SW480 (cell line): ENCODE measurements at regions not wholly inside any gene's neighbourhood (a gene's known extent, or its start where the extent isn't known, plus 50 kb on each side); places are given as distances from the start of the nearest gene placed in this dataset.

Experiments
- DNase-seq: peaks from one replicate; pipeline ENCODE4 v3.0.0-alpha.2; 2016; ENCODE audit warnings: low spot score

DNA sequence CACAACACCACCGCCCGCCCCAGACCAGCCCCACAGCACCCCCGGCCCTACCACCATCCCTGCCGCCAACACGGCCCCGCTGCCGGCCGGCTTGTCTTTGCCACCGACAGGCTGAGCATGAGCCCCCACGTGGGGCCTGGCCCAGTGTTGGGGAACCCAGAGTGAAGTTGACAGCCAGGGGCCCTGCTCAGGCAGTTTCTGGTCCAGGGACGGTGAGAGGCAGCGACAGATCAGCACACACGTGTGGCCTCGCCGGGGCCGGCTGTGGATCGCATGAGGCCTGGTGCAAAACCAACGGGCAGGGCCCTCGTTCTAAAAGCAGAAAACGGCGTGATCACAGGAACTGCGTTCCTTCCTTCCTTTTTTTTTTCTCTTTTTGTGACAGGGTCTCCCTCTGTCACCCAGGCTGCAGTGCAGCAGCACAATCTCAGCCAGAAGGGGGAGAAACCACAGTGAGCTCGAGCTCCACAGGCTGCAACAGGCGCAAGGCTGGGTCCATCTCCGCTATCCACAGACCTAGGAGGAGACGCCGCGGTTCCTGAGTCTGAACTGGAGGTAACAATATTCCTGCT, 50.5 kb upstream of the FBRSL1 start:
- no peak for DNase-seq

DNA sequence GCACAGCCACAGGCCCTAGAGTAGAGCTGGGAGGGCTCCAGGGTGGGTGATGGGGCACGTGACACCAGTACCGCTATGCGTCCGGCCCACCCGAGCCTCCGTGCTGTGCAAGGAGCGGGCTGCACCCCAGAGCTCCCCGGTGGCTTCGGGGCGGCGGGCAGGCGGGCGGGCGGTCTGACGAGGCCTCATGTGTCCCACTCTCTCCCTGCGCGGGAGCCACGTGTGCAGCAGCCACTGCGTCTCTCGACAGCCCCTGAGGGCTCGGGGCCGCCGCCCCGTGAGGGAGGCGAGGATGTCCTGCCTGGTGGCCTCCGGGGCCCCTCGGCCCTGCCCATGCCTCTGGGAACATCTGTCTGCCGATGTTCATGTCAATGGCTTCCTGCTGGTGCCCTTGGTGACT, 51.2 kb upstream of the FBRSL1 start:
- no peak for DNase-seq

DNA sequence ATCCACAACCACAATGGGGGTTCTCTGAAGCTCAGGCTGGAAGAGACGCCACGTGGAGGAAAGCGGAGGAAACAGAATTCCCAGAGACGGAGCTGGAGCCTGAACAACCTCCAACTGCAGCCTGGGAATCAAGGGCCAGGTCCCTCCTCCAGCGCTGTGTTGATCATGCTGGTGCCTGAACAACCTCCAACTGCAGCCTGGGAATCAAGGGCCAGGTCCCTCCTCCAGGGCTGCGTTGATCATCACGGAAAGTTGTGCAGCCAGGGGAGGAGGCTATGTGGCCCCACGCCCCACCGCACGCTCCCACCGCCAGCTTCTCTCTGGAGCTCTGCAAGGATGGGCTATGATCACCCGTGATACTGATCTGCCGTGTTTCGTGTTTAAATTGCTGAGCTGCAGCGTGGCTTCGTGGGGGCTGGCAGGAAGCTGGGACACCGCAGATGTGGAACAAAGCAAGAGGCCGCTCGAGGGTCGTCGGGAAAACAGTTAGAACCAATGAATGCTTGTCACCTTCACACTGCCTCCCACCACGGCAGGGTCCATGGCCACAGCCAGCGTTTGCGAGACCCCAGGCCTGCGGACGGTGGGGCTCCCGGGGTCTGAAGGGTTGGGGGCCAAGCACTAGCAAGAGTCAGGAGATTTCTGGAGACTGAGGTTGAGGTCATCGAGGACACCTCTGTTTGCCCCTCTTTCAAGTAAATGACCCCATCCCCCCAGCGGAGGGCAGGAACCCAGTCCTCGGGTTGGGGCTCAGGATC, 51.8 kb upstream of the FBRSL1 start:
- no peak for DNase-seq

DNA sequence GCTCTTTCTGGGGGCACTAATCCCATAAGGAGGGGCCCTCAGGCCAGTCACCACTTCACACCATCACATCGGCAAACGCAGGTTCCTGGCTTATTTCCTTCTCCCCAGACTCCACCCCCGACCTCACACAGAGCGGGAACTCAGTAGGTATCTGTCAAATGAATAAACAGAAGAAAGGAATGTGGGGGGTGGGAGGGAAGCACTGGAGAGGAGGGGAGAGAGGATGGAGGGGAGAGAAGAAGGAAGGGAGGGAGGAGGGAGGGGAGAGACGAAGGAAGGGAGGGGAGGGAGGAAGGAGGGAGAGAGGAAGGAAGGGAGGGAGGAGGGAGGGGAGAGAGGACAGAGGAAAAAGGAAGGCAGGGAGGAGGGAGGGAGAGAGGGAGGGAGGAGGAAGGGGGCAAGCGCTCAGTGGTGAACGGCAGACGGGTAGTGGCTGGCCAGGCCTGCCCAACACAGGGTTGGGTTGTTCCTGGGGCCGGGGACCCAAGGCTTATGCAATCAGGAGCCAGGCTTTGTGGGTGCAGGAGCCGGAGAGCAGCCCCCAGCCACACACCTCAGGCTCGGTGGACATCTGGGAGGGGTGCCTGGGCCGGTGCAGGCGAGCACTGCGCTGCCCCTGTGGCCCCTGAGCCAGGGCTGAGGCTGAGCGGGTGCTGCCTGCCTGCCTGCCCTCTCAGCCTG, 52.6 kb upstream of the FBRSL1 start:
- no peak for DNase-seq

DNA sequence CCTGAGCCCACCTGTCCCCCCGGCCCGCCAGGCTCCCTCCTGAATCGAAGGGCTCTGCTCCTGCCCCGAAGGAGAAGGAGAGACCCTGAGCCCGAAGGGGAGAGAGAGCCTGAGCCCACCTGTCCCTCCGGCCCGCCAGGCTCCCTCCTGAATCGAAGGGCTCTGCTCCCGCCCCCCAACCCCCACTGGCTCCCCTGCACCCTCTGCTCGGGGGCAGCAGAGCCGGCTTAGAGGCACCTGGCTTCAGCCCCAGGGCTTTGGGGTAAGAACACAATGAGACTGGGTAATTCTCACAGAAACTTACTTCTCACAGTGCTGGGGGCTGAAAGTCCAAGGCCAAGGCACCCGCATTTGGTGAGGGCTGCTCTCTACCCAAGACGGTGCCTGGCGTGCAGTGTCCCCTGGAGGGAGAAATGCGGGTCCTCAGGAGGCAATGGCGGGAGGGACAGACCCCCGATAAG, 53.1 kb upstream of the FBRSL1 start:
- DNase-seq: no peak

DNA sequence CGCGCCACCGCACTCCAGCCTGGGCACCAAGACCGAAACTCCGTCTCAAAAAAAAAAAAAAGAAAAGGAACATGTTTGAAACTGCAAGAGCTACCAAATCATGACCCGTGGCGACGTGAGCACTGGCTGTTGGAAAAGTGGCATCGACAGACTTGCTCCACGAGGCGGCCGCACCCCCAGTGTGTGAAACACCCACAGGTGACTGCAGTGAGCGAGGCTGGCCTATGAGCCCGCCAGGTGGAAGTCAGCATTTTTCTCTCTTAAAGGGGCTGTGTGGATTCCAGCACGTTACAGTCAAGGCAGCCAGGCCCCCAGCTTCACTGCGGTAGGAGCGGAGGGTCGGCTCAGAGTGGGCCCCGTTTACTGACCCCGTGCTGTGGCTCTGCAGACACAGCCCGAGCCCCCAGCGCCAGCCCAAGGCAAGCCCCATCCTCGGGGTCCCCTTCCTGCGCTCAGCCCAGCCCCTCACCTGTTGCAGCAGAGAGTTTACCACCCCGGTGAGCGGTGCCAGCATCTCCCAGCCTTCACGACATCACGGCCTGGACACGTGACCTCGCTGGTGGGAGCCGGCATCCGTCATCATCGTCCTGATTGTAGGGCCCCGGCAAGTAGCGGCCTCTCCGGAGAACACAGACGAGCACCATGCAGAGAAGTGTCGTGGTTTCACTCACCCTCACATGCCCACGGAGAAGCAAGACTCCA, 54.3 kb upstream of the FBRSL1 start:
- no peak for DNase-seq

DNA sequence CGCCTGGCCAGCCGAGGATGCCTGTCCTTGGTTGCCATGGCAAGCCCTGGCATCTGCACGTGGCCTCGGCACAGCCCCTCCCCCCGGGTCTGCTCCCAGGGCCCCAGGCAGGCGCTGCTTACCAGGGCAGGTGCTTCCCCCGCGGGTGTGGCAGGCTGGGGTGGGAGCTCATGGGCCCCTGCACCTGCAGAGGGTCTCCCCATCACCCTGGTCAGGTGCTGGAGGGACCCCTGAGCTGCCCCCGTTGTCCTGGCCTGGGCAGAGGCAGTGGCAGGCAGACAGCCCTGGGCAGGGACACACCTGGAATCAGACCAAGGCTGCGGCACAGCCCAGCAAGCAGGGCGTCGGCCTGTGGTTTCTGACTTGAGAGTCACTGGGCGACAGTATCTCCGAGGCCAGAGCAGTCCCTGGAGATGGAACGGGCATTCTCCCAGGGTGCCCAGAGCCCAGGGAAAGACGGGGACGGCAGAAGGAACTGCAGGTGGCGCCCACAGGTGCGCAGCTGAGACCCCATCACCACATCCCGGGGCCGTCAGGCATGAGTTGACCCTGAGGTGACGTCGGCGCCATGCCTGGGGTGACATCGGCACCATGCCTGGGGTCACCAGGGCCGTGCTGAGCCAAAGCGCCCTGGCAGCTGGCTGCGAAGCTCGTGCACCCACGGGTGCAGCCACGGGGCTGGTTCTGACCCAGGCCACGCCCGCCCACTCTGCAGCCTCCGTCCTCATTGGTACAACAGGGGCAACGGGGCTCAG, 56.1 kb upstream of the FBRSL1 start:
- DNase-seq: peak; percentile 58

DNA sequence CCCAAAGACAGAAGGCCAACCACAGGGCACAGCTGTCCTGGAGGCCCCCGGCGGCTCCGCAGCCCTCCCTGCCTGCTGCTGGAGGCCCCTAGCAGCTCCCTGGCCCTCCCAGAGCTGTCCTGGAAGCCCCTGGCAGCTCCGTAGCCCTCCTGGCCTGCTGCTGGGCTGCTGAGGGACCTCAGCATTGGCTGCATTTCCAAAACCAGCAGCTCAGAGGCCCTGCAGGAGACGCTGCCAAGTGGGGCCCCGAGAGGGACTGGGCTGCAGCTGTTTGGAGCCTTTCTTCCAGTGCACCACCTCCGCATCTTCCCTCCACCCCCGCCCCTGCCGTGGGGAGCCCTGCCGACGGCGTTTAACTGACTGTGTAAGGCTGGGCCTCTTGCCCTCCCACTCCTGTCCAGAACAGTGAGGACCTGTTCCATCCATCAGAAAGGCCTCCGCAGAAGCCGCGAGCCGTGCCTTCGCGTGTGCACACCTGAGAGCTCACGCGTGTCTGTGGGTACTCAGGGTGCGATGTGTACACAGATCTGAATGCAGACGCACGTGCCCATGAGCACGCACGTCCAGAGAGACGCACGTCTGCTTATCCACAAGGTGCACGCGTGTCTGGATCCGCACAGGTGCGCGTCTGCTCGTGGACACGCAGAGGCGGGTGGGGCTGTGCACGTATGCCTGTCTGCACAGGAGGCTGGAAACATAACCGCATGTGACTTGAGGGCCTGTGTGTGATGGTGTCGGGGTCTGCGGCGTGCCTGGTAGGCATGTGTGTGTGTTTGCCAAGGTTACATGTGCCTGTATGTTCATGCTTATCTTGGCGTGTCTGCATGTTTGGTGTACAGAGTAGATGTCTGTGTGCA, 57.0 kb upstream of the FBRSL1 start:
- DNase-seq: no peak

DNA sequence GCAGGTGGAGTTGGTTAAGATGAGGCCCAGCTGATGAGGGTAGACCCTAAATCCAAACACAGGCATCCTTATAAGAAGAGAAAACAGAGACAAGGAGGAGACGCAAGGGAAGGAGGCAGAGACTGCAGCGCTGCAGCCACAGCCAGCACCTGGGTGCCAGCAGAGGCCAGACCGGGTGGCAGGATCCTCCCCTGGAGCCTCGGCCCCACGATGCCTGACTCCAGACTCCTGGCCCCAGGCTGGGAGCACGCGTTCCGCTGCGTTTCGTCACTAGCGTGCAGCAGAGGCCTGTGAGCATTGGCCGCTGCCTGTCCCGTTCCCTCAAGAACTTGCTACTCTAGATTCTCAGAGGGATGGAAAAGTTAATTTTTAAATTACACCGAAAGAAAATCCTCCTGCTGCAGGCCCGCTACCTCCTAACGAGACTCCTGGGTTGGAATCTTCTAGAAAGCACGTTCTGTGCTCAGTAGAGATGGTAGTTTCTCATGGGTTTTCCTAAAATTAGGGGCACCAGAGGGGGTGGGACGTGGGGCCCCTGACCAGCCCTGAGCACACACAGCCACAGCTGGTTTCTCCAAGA, 57.7 kb upstream of the FBRSL1 start:
- no peak for DNase-seq

DNA sequence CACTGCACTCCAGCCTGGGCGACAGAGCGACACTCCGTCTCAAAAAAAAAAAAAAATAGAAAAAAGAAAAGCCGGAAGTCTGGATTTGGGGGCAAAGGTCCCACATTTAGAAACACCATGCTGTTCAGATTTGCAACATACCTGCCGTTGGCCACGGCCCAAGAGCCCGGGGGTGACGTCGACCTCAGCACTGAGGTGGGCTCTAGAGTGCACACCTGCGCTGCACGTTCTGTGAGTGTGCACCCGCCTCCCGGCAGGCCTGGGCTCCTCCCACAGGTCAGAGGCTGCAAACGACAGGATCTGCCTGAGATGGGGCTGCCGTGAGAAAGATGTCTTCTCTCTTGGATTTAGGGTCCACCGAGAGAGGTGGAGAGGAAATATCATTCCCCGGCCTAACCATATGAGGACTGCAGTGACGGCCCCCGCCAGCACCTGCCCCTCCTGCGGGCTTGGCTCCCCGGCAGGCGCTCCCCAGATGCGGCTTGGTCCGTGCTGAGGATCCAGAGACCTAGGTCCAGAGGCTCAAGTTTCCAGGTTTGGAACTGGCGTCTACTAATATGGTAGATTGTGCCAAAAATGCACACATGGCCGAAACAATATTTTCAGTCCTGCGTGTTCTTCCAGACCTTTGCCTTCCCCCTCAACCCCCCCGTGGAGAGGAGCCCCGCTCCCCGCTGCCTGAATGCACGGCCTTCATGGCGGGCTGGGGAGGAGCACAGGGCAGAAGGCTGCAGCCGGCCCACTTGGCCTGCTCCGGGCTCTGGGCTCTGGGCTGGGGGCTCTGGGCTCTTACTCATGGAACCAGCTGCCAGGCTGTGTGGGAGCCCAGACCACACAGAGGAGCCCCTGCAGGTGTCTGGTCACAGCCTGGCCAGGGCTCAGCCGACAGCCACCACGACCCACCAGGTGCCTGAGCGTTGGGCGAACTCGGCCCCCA, 58.8 kb upstream of the FBRSL1 start:
- DNase-seq: peak; percentile 43

DNA sequence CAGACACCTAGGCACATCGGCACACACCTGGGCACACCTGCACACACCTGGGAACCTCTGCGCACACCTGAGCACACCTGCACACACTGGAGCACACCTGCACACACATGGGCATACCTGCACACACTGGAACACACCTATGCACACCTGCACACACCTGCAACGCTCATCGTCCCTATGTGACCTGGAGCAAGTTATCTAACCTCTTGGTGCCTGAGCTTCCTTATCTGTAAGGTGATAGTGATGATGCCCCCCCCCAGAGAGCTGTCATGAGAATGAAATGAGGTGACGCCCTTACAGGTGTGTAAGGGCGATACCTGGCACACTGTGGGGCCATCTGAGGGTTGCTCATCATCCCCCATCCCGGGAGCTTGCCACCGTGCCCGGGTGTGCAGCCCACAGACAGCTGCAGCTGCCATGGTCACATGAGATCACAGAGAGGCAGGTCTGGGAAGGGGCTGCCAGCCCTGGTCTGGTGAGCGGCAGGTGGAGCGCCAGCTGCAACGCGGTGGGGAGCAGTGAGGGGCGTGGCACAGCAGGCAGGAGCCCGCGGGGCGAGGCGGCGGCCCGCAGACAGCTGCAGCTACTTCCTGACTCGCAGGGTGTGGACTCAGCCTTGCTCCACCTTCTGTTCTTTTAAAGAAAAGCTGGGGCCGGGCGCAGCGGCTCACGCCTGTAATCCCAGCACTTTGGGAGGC, 59.9 kb upstream of the FBRSL1 start:
- DNase-seq: peak; percentile 94

DNA sequence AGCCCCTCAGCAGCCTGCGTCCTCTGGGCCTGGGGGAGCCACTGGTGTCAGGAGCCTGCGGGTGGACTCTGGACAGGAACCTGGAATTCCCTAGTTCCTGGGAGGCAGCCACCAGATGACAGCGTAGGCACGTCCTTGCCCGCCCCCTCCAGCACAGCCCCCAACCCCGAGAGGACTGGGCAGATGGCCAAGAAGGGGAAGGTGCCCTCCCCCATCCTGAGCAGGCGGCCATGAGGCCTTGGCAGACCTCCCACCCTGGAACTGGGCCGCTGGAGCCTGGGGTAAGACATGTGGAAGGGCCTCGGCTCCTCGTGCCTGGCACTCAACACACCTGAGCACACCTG, 60.4 kb upstream of the FBRSL1 start:
- DNase-seq: no peak

DNA sequence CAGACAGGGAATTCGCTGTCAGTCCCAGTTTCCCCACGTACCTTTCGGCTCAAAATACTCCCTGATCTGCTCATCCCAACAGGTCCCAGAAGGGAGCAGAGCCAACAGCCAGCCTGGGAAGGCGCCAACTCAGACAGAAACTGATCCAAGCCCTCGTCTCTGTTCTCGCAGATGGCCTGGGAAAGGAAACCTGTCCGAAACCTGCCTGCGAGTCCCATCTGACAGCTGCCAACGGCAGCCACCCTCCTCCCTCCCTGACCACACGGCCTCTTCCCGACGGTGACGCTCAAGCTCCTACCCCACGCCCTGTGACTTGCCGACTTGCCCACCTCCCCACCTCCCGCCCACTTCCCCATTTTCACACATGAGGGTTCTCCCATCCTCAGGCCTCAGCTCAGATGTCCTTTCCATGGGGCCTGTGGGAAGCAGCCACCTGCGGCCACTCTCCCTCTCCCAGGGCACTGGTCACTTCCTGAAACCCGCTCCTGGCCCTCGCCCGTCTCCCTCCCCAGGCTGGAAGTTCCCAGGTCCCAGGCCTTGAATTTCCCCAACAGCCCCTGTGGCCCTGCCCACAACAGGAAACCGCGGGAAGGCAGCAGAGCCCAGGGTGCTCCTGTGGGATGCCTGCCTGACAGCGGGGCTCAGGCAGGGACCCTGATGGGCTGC, 60.9 kb upstream of the FBRSL1 start:
- peak; percentile 65 for DNase-seq

DNA sequence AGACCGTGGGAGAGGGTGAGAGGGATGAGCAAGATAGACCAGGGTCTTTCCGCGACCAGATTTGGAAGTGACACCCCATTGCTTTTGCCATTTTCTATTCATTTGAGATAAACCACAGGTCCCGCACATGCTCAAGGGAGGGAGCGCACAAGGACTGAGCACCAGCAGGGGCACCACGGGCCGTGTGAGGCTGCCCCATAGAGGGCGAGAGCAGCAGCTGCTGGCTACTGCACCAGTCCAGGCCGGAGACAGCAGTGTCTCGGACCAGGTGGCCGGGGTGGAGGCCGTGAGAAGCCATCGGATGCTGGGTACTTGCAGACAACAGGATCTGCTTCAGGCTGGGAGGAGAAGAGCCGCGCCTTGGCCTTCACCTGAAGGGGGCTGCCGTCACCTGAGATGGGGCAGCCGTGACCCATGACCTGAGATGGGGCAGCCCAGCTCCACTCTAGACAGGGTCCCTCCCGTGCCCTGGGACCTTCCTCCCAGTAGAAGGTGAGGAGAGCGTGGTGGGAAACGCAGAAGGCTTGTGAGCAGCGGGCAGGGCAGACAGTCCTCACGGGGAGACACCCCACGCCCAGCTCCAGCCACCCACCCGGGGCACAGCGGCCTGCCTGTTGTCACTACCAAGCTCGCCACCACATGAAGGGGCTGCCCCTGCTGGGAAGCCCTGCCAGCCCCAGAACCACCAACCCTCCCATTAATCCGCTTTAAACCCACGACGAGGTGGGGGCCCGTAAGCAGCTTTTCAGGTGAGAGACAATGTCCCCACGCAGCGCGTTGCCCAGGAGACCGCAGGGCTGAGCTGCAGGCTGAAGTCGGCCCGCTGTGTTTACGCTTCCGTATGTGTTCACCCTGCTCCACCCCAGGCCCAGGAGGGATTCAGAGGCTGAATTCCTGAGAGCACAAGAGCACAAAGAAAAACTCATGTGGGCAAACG, 61.7 kb upstream of the FBRSL1 start:
- peak; percentile 68 for DNase-seq

DNA sequence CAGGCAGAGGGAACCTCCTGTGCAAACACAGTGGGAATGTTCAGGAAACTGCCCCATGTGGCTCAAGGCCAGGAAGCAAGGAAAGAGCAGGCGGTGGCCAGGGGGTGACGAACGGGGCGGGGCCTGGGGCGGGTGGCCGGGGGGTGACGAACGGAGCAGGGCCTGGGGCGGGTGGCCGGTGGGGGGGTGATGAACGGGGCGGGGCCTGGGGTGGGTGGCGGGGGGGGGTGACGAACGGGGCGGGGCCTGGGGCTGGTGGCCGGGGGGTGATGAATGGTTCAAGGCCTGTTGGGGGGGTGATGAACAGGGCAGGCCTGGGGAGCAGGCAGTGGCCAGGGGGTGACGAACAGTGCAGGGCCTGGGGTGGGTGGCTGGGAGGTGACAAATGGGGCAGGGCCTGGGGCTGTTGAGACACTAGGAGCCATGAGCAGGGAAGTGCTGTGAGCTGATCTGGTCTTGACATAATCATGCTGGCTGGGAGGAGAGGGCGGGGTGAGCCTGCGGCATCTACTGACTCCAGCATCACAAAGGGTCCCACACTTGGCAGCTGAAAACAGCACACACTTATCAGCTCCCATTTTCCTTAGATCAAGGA, 62.7 kb upstream of the FBRSL1 start:
- no peak for DNase-seq

DNA sequence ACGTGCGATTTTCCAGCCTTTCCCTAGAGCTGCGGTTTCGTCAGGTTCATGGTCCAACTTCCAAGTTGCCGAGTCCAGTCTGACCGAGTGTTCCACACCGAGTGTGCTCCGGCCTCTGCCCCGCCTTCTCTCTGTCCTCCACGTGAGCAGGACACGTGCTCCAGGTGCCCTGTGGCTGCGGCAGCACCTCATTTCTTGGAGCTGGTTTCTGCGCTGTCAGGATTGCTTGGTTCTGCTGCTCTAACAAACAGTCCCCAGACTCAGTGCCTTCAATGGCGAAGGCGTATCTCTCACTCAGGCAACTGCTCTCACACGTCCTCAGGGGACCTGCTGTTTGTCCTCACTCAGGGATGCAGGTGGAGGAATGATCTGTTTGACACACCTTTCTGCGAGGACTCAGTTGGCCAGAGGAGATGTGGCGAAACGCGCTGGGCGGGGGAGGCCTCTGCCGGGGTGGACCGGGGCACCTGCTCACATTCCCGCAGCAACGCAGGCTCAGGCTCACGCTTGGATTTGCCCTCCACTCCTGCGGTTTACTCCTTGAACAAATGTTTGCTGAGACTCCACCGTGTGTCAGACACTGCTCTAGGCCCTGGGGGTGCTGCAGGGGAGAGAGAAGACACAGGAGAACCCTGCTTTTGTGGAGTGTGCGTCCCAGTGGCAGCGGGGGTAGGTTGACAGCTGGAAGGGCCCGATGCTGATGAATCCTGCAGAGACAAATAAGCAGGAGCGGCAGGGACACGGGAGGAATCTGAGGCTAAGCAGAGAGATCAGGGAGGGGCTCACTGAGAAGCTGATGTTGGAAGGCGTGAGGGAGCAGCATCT, 63.4 kb upstream of the FBRSL1 start:
- DNase-seq: no peak
